Uterus (tissue), 3 donors: ENCODE measurements at regions not wholly inside any gene's neighbourhood (a gene's known extent, or its start where the extent isn't known, plus 50 kb on each side); places are given as distances from the start of the nearest gene placed in this dataset.

ENCODE experiments used
- DNase-seq, 2 donors: peaks; one replicate each; pipeline ENCODE4 v3.0.0-alpha.2; 2019 to 2020
- H3K27ac ChIP-seq, 2 donors: fragments of 200-600 bp; sonication (generic); 1 replicate in 1 of 2; 2 replicates in 1 of 2; pipeline ENCODE4 v1.5.1; 2016 to 2018
- H3K27me3 ChIP-seq, 2 donors: fragments of 200-600 bp; sonication (generic); one replicate each; pipeline ENCODE4 v1.5.1; 2018 to 2019; ENCODE audit warnings: control low read depth in 1 of 2
- H3K36me3 ChIP-seq, 2 donors: fragments of 200-600 bp; sonication (generic); one replicate each; pipeline ENCODE4 v1.5.1; 2019; ENCODE audit warnings: control low read depth in 1 of 2
- H3K4me1 ChIP-seq, 2 donors: fragments of 200-600 bp; sonication (generic); one replicate each; pipeline ENCODE4 v1.5.1; 2018 to 2019; ENCODE audit warnings: control low read depth in 1 of 2
- H3K4me3 ChIP-seq, 2 donors: fragments of 200-600 bp; sonication (generic); 1 replicate in 1 of 2; 2 replicates in 1 of 2; pipeline ENCODE4 v1.5.1; 2018 to 2019; ENCODE audit warnings: mild to moderate bottlenecking in 1 of 2
- H3K9me3 ChIP-seq, 2 donors: fragments of 200-600 bp; sonication (generic); one replicate each; pipeline ENCODE4 v1.5.1; 2019; ENCODE audit warnings: control low read depth in 1 of 2
- CTCF ChIP-seq, 4 experiments: fragments of 200-600 bp in 2 of 4; fragments of 450-650 bp in 2 of 4; sonication (generic) in 2 of 4; IDR thresholded peaks; one replicate each; pipeline ENCODE4 v1.5.1; 2016 to 2019; ENCODE audit warnings: antibody characterized with exemption in 4 of 4, mild to moderate bottlenecking in 2 of 4, moderate library complexity in 1 of 4
- POLR2A ChIP-seq, 2 donors: fragments of 450-650 bp; IDR thresholded peaks; one replicate each; pipeline ENCODE4 v1.6.1; 2016; ENCODE audit warnings: antibody characterized with exemption in 2 of 2, mild to moderate bottlenecking in 1 of 2, moderate library complexity in 1 of 2
- intact Hi-C: fragments of 100-400 bp; cut with DNase I; formaldehyde crosslinking; loops from one replicate; pipeline ENCODE4 v1.15.1; 2023; ENCODE audit warnings: low total_unique reads
- donor health status: DM: yes; HTN: yes; CAD: no.

DNA sequence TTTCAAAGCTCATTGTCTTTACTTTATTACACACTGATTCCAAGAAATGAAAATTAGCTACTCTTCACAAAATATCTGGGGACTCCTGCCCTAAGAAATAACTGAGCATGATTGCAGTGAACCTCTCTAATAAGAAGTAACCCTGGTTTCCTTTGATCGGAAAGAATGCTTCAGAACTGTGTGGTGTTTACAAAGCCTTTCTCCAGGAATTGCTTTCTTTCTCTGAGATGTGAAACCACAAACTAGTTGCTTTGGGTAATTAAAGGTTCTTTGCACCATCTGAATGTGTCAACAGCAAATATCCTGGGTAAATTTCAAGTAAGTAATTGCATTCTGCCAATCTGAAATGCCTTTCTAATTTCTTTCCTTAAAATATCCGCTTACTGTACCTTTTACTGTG is 292.9 kb upstream of the SLIT2 start:
- Histone ChIP-seq H3K36me3 (no peaks in the 10 kb centered on the region), H3K4me1 (no peaks in the 10 kb centered on the region), H3K4me3 (no peak overlapping the region), H3K27me3 (no peaks in the 10 kb centered on the region), H3K9me3 (no peaks in the 10 kb centered on the region), H3K27ac (no peak overlapping the region)
- no peak for TF ChIP-seq CTCF (IDR thresholded peaks at IDR 0.05)
- no peak for TF ChIP-seq POLR2A (IDR thresholded peaks at IDR 0.05)
- no peak for DNase-seq
- intact Hi-C loops = no loop called here

DNA sequence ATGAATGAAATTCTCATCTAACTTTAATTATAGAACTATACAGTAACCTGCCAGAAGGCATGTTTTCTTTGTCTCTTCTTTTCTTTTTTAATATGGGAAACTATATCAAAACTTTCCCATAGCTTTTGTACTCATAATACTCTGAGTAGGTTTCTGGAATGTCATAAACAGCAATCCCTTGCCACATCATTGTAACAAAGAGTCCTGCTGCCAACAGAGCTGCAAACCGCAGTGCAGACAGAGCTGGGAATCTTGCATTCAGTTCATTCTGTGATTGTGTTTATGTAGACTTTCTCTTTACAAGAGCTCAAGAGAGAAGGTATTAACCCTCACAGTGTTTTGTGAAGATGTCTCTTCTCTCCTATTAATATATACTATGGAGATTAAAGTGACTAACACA is 304.4 kb upstream of the SLIT2 start:
- TF ChIP-seq POLR2A (IDR thresholded peaks at IDR 0.05) (no peak), CTCF (IDR thresholded peaks at IDR 0.05) (no peak)
- DNase-seq = no peak
- H3K9me3 ChIP-seq = no peaks in the 10 kb centered on the region

DNA sequence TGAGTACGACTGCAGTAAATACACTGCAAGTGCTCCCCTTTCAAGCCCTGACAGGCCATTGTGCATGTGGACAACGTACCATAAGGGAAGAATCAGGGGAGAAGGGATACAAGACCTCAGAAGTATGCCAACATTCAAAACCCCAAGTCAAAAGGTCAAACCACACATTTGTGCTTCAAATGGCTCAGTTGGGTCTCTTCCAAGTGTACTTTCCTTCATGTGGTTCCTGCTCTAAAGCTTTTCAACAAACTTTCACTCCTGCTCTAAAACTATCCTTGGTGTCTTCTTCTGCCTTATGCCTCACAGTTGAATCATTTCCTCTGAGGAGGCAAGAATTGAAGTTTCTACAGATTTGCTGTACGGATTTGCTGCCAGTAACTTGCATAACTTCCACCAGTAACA is 305.7 kb upstream of the SLIT2 start:
- DNase-seq = no peak
- no peak overlapping the region for H3K27ac ChIP-seq
- H3K9me3 ChIP-seq = no peaks in the 10 kb centered on the region
- TF ChIP-seq POLR2A (IDR thresholded peaks at IDR 0.05) (no peak), CTCF (IDR thresholded peaks at IDR 0.05) (no peak)
- intact Hi-C loops = no loop called here
- H3K4me3 ChIP-seq = no peak overlapping the region
- H3K36me3 ChIP-seq = no peaks in the 10 kb centered on the region
- no peaks in the 10 kb centered on the region for H3K4me1 ChIP-seq
- no peaks in the 10 kb centered on the region for H3K27me3 ChIP-seq

More for the DNA sequence above, 304.4 kb upstream of the SLIT2 start:
- Histone ChIP-seq H3K4me3 (no peak overlapping the region), H3K4me1 (no peaks in the 10 kb centered on the region), H3K36me3 (no peaks in the 10 kb centered on the region), H3K27ac (no peak overlapping the region), H3K27me3 (no peaks in the 10 kb centered on the region)
- intact Hi-C loops = no loop called here

DNA sequence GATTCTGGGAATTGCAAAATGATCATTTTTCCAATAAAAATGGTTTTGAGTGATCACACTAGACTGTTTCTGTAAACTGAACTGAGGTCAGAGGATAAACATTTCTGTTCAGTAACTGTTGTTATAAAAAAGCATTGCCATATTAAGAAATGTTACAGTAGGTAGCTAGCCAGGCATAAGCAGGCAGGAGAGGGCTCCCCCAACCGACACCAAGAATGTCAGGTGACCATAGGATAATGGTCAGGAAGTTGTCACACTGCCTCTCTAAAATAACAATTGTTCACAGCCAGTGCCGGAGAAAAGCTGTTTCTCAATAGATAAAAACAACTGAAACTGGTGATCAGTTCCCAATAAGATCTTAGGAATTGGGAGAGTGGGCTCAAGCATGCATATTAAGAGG is 306.2 kb upstream of the SLIT2 start:
- intact Hi-C loops = no loop called here

GRCh38 chr4:19944806-19945205 is 306.9 kb upstream of the SLIT2 start:
- no peaks in the 10 kb centered on the region for H3K36me3 ChIP-seq
- no peak for TF ChIP-seq CTCF (IDR thresholded peaks at IDR 0.05)
- TF ChIP-seq POLR2A (IDR thresholded peaks at IDR 0.05) = no peak
- H3K27ac ChIP-seq = no peak overlapping the region
- no peaks in the 10 kb centered on the region for H3K9me3 ChIP-seq
- no peaks in the 10 kb centered on the region for H3K4me1 ChIP-seq
- intact Hi-C loops = no loop called here
- no peak overlapping the region for H3K4me3 ChIP-seq
- no peaks in the 10 kb centered on the region for H3K27me3 ChIP-seq
- DNase-seq = no peak

More for the DNA sequence above, 306.2 kb upstream of the SLIT2 start:
- no peaks in the 10 kb centered on the region for H3K4me1 ChIP-seq
- no peaks in the 10 kb centered on the region for H3K27me3 ChIP-seq
- TF ChIP-seq POLR2A (IDR thresholded peaks at IDR 0.05) (no peak), CTCF (IDR thresholded peaks at IDR 0.05) (no peak)
- H3K4me3 ChIP-seq = no peak overlapping the region
- H3K36me3 ChIP-seq = no peaks in the 10 kb centered on the region
- DNase-seq = no peak
- no peaks in the 10 kb centered on the region for H3K9me3 ChIP-seq
- H3K27ac ChIP-seq = no peak overlapping the region
